ENCODE measurements at regions not wholly inside any gene's neighbourhood (a gene's known extent, or its start where the extent isn't known, plus 50 kb on each side); places are given as distances from the start of the nearest gene placed in this dataset.
"Not testable (repeated sequence)": the region's sequence is repeated elsewhere in the genome, so short reads cannot be mapped to it uniquely, and the experiment has no call there.

DNA sequence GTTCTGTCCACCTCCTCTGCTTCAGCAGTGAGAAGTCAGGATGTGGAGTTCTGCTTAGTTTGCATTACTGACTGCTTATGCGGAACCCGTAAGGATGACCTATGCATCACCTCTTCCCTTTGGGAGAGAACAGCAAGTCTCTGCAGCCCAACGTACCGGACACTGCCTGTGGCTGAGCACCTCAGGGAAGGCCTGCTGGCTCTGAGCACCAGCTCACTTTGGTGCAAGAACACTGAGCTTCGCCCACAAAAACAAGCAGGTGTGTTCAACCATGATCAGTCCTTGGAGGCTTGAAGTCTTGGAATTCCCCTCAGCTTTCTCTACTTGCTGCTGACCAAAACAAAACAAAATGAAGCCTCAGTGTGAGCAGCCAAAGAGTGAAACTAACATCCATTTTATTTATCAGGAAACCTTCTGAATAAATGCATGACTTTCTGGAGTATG, 52.7 kb upstream of the NCK2 start:
- no peak for DNase-seq (ENCODE audit: low read depth in 2 of 2)

- no peak for DNase-seq (ENCODE audit: low read depth in 2 of 2)
Observed at GRCh38 chr2:105690566-105690965, 54.1 kb upstream of the NCK2 start.

- DNase-seq (ENCODE audit: low read depth in 2 of 2), result no peak
Observed at GRCh38 chr2:105689484-105689883, 55.2 kb upstream of the NCK2 start.

DNA sequence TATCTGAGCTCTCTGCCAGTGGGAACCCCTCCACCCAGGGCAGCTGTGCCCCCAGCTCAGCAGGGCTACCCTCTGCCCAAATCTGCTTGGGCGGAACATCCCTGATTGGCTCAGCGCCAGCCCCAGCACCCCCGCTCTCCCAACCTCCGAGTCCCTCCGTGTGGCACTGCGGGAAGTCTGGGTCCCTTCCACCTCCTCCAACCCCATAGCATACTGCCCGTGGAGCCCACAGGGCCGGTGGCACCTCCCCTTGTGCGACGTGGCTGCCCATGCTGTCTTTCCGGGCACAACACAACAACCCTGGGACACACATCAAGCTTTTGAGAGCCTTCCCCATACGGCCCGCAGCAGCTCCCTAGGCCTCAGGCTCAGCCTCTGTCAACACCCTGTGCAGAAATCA, 55.8 kb upstream of the NCK2 start:
- DNase-seq (ENCODE audit: low read depth in 2 of 2), result no peak

GRCh38 chr2:105686588-105686987, 58.1 kb upstream of the NCK2 start:
- DNase-seq (ENCODE audit: low read depth in 2 of 2), result no peak

DNA sequence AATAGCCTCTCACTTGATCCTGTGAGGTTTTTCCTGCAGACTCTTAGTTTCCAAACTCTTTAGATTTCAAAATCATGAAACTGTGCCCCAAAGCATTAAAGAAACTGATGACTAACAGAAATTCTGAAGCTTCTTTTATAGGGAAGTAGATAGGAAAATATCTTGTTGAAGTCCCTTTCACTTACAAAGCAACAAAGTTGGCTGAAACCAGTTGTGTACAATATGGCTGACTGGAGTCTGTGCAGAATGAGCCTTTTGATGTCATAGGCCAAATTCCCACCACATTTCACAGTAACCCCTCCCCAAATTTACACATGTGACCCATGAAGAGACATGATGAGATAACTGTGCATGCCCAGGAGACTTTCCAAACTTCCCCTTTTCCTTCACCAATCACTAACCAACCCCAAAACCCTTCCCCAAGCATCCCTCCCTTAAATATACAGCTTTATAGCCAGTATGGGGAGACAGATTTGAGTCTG, 61.7 kb upstream of the NCK2 start:
- DNase-seq (ENCODE audit: low read depth in 2 of 2), result no peak

DNA sequence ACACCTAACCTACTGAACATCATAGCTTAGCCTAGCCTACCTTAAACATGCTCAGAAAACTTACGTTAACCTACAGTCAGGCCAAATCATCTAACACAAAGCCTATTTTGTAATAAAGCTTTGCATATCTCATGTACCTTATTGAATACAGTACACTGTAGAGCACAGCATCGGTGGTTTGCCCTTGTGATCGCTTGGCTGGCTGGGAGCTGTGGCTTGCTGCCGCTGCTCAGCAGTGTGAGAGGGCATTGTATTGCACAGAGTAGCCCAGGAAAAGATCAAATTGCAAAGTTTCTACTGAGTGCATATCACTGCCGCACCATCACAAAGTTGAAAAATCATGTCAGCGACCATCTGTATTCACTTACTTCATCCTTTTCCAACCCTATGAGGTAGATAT, 62.3 kb upstream of the NCK2 start:
- no peak for DNase-seq (ENCODE audit: low read depth in 2 of 2)

DNA sequence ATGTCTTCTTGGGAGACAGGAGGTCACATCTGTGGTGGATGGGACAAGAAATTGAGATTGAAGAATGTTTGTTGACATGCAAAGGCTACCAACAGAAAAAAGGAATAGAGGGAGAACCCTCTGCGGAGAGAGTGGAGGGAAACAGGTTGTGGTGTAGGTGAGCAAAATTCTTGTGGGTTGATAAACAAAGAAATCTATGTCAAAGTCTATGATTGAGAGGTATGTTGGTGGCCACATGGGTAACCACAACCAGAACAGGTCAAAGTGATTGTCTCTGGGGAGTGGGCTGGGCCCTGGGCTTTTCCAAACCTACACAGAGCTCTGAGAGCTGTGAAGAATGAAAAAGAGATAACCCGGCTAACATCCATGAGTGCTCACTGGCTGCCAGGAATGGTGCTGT, 62.8 kb upstream of the NCK2 start:
- DNase-seq (ENCODE audit: low read depth in 2 of 2), result no peak

- no peak for DNase-seq (ENCODE audit: low read depth in 2 of 2)
Observed at GRCh38 chr2:105680357-105680756, 64.4 kb upstream of the NCK2 start.

DNA sequence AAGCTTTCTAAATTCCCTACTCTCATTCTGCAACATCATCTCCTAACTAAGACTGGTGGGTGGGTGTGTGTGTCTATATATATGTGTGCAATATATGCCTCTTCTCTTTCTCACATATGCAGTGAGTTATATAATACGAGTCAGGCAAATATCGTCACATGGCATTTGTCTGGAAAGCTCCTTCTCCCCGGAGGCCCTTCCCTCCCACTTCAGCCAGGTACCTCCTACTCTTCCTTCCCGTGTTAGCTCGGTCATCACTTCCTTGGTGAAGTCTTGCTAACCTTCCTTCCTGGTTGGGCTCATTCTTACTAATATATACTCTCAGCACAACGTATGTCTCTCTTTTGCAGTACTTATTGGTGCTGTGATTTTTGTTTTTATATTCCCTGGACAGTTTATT, 66.4 kb upstream of the NCK2 start:
- no peak for DNase-seq (ENCODE audit: low read depth in 2 of 2)

DNA sequence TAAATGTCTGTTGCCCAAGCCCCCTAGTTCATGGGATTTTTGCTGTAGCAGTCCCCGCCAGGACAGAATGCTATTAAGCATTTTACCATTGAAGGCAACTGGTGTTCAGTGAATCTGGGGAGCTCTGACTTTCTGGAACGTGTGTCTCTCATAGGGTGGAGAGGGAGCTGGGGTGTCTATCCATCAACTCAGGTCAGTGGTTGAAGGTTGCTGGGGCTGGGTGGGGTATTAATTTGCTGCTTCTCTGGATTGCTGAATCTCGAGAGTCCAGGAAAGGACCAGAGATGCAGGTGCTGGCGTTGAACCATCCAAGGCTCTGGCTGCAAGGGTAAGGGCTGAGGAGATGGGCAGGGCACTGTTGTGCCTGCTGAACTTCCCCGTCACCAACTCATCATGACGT, 66.8 kb upstream of the NCK2 start:
- DNase-seq (ENCODE audit: low read depth in 2 of 2), result no peak

DNA sequence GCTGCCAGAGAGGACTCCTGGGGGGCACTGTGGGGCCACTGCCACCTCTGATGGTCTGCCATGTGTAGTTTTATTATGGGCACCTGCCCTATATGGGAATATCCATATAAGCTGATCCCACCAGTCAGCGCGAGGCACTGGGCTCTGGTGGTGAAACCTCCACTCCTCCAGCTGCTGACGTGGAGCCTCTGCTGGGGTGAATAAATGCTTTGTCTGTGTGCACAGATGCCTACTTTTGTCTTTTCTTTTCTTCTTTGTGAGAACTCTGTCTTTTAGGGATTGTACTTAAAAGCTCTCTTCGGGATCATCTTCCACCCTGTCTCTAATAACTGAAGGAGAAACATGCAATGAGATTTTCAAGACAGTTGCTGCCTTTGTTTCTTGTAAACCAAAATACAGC, 68.9 kb upstream of the NCK2 start:
- no peak for DNase-seq (ENCODE audit: low read depth in 2 of 2)

DNA sequence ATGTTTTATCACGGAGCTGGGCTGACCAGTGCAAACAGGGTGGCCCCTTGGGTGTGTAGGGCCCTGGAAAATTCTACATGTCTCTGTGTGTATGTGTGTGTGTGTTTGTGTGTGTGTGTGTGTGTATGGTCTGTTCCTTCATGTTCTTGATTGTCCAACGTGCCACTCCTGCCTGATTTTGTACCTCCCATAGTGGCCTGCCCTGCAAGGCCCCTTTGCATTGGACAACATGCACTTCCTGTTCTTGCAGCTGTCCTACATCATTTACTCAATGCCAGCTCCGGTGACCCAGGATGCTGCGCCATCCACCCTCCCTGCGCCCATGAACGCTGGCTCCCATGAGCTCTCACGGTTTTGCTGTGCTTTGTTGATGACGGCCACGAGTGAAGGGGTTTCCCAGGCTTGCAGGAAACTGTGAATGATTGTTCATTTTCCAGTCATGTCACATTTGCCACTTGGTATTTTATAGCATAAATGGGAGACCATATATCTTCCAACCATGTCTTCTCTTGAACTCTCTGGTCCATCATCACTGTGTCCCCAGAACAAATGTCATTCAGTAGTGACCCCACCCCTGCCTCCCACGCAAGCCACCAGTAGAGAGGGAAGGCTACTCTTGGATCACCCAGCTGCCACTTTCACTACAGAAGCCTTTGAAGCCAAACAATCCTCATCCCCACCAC, 69.7 kb upstream of the NCK2 start:
- DNase-seq (ENCODE audit: low read depth in 2 of 2), result no peak

- DNase-seq (ENCODE audit: low read depth in 2 of 2), result no peak
Observed at GRCh38 chr2:105674401-105674800, 70.3 kb upstream of the NCK2 start.

- DNase-seq (ENCODE audit: low read depth in 2 of 2), result no peak
Observed at GRCh38 chr2:105671156-105671555, 73.6 kb upstream of the NCK2 start.

DNA sequence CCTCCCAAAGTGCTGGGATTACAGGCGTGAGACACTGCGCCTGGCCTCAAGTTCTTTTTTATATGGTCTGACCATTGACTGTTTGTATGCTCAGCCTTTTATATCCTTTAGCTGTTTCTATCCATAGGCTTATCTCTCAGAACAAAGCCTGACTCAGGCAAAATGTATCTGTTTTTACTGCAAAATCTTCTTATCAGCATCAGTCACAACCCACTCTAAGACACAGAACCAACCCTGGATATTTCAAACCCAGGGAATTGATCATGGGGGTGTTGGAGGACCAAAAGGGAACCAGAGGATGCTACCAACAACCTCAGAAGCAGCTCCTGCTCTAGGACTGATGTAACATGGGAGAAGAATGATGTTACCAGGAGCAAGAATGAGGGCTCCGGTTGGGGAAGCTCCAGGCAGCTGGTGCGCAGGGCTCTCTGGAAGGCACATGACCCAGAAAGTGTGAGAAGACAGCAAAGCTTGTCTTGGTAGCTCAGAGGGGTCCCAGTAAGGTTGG, 75.3 kb upstream of the NCK2 start:
- DNase-seq (ENCODE audit: low read depth in 2 of 2), result no peak

DNA sequence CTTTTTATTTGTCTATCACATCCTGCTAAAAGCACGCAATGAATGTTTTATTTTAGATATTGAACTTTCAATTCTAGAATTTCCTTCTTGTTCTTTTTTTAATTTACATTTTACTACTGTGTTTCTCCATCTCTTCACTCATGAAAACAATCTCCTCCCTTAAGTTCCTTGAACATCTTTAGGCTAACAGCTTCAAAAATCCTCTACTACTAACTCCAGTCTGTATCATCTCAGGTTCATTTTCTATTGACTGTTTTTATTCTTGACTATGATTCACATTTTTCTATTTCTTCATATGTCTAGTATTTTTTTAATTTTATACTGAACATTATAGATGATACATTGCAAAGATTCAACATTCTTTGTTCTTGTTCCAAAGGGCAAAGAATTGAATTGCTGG, 79.2 kb upstream of the NCK2 start:
- DNase-seq (ENCODE audit: low read depth in 2 of 2), result no peak

DNA sequence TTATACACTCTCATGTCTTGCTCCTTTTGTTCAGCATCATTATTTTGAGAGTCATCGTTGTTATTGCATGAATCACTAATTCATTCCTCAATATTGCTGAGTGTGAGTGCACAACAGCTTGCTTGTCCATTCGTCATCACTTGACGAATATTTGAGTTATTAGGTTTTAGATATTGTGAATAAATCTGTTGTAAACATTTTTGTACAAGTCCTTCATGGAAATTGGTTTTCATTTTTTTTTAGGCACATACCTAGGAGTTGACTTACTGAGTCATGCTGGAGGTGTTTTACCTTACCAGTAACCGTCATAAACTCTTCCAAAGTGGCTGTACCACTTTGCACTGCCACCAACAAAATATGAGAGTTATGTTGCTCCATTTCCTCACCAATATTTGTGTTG, 84.2 kb upstream of the NCK2 start:
- DNase-seq (ENCODE audit: low read depth in 2 of 2), result no peak

DNA sequence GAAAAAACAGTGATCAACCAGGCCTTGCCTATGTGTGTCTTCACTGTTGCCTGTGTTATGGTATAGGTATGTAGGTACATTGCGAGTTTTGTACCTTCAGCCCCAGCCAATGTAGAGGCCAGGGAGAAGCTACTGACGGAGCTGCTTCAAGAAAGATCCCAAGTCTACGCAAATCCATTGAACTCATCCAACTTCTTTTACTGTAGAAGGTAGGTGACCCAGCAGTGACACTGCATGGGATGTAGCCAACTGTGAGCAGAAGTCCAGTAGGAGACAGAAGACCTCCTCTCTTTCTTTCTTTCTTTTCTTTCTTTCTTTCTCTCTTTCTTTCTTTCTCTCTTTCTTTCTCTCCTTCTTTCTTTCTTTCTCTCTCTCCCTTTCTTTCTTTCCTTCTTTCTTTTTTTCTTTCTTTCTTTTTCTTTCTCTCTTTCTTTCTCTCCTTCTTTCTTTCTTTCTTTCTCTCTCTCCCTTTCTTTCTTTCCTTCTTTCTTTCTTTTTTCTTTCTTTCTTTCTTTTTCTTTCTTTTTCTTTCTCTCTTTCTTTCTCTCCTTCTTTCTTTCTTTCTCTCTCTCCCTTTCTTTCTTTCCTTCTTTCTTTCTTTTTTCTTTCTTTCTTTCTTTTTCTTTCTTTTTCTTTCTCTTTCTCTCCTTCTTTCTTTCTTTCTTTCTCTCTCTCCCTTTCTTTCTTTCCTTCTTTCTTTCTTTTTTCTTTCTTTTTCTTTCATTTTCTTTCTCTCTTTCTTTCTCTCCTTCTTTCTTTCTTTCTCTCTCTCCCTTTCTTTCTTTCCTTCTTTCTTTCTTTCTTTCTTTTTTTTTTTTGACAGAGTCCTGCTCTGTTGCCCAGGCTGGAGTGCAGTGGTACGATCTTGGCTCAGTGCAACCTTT, 88.7 kb upstream of the NCK2 start:
- not testable (repeated sequence) for DNase-seq (ENCODE audit: low read depth in 2 of 2)

DNA sequence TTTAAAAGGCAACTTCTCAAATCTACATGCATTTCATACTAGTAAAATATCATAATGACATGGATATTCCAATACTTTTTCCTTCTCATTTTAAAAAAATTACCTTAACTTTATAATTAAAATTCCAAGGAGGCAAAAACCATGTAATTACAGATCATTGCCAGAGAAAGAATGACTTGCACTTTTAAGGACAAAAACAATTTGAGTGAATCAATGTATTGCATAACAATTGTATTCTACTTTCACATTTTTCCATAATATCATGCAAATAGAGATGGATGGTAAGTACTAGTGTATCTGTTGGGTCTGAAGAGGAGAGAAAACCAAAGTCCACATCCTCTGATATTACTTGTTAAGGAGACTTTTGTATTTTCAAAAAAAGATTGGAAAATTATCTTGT, 89.5 kb upstream of the NCK2 start:
- no peak for DNase-seq (ENCODE audit: low read depth in 2 of 2)

GRCh38 chr2:105654474-105655004, 90.2 kb upstream of the NCK2 start:
- DNase-seq (ENCODE audit: low read depth in 2 of 2), result no peak

DNA sequence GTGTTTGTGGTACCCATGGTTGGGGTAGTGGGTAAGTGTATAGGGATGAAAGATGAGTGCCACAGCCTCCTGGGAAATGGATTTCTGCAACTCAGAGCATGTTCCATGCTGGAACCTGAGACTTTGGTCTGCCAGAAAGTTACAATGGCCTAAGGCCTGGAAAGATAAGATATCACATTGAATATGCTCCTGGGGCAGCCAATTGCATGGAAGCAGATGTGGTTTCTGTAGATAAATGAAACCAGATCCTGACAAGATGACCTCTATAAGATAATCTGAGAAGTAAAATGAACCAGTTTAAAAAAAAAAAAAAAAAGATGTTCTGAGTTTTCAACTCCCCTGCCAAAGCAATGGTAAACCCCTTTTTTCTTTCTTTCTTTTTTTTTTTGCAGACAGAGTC, 91.4 kb upstream of the NCK2 start:
- DNase-seq (ENCODE audit: low read depth in 2 of 2), result no peak

Data from fibroblast of skin of left biceps (primary cell).